ENCODE measurements at regions not wholly inside any gene's neighbourhood (a gene's known extent, or its start where the extent isn't known, plus 50 kb on each side); places are given as distances from the start of the nearest gene placed in this dataset.

GRCh38 chr13:104740641-104741222 lies 1674.5 kb upstream of the SLC10A2 start:
- TF ChIP-seq CTCF (IDR thresholded peaks at IDR 0.05; ENCODE audit: control extremely low read depth, extremely low read depth, low read depth, missing control alignments) = no peak
- CTCF ChIA-PET = no interaction called here
- no peak for DNase-seq (ENCODE audit: extremely low spot score)
- POLR2A ChIA-PET = no interaction called here

GRCh38 chr13:104737713-104738112 lies 1671.5 kb upstream of the SLC10A2 start:
- ChIA-PET POLR2A (no interaction called here), CTCF (interaction anchor here (1.6 kb wide), 1 partner anchor 36 kb away, joined by 4 read pairs; no protein-coding TSS in a partner anchor)
- no peak for DNase-seq (ENCODE audit: extremely low spot score)
- no peak for TF ChIP-seq CTCF (IDR thresholded peaks at IDR 0.05; ENCODE audit: control extremely low read depth, extremely low read depth, low read depth, missing control alignments)

- no peak for TF ChIP-seq CTCF (IDR thresholded peaks at IDR 0.05; ENCODE audit: control extremely low read depth, extremely low read depth, low read depth, missing control alignments)
- no peak for DNase-seq (ENCODE audit: extremely low spot score)
- POLR2A ChIA-PET = no interaction called here
- CTCF ChIA-PET = interaction anchor here (1.0 to 1.4 kb wide), 2 partner anchors 11 to 106 kb away, joined by 3 read pairs; no protein-coding TSS in a partner anchor
Measured at GRCh38 chr13:104733427-104733826, 1667.2 kb upstream of the SLC10A2 start.

GRCh38 chr13:104715111-104715510 lies 1648.9 kb upstream of the SLC10A2 start:
- ChIA-PET CTCF (no interaction called here), POLR2A (no interaction called here)
- DNase-seq (ENCODE audit: extremely low spot score) = no peak
- TF ChIP-seq CTCF (IDR thresholded peaks at IDR 0.05; ENCODE audit: control extremely low read depth, extremely low read depth, low read depth, missing control alignments) = no peak

- no peak for DNase-seq (ENCODE audit: extremely low spot score)
- POLR2A ChIA-PET = no interaction called here
- TF ChIP-seq CTCF (IDR thresholded peaks at IDR 0.05; ENCODE audit: control extremely low read depth, extremely low read depth, low read depth, missing control alignments) = no peak
- CTCF ChIA-PET = no interaction called here
Measured at GRCh38 chr13:104705031-104705750, 1639.0 kb upstream of the SLC10A2 start.

GRCh38 chr13:104701591-104701990 lies 1635.4 kb upstream of the SLC10A2 start:
- no peak for TF ChIP-seq CTCF (IDR thresholded peaks at IDR 0.05; ENCODE audit: control extremely low read depth, extremely low read depth, low read depth, missing control alignments)
- ChIA-PET CTCF (no interaction called here), POLR2A (no interaction called here)
- DNase-seq (ENCODE audit: extremely low spot score) = no peak
